NCI-H146 treated with DMSO at 0.1 percent for 48 hours (cell line): ENCODE measurements at regions not wholly inside any gene's neighbourhood (a gene's known extent, or its start where the extent isn't known, plus 50 kb on each side); places are given as distances from the start of the nearest gene placed in this dataset.
A peak's percentile ranks its signal among the peaks of the same experiment; 100 is the strongest.

Experiments used
- DNase-seq: peaks from one replicate; lab custom pipeline; 2025; ENCODE audit not compliant: unreplicated experiment; lab: John Stamatoyannopoulos, UW

DNA sequence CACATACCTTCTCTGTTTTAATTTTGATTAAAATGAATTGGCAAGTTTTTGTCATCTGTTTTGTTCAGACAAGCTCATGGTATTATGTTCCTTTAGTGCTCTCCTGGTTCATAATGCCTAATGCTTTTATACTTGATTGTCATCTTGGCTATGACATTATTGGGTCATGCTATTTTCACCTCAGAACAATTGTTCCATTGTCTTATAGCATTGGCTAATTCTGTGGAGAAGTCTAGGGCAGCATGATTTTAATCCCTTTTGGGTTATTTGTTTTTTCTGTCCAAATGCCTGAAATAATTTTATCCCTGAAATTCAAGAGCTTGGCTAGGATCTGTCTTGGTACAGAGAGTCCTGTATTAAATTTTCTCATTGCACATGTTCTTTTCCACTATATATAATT, 83.8 kb upstream of the CCDC85A start:
- DNase-seq = no peak

GRCh38 chr2:56100791-56101312, 82.9 kb upstream of the CCDC85A start:
- no peak for DNase-seq

DNA sequence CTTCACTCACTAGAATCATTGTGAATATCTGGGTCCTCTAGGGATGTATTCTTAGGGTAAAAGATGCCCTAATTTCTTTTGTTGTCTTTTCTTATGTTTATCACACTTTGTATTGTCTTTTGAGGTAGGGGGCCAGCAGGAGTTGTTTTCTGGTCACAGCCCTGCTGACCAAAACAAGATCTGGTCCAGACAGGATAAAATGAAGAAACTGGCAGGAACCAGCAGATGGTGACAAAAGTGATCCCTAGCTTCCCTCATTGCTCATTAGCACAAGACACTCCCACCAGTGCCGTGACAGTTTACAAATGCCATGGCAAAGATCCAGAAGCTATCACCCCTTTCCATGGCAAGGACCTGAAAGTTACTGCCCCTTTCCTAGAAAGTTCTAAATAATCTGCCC, 81.7 kb upstream of the CCDC85A start:
- DNase-seq = no peak

GRCh38 chr2:56102866-56103265, 80.9 kb upstream of the CCDC85A start:
- DNase-seq = no peak

GRCh38 chr2:56104962-56105361, 78.8 kb upstream of the CCDC85A start:
- DNase-seq = no peak

- DNase-seq = no peak
These were observed 76.1 kb upstream of the CCDC85A start for GRCh38 chr2:56107502-56108220.

DNA sequence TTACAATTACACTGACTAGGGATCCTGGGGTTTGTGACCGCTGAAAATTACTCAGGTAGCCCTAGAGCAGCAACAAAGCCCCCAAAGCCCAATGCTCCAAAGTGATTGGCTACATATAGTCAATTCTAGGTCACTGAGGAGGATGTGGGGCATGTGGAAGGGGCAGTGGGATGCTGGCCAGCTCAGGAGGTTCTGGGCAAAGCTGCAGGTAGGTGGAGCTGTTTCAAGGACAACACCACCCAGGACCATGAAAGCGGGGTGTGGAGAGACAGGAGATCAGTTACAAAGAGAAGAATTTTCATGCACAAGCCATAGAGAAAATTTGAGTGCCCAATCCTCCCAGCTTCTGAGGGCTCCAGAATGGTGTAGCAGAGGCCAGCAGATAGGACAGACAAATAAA, 75.0 kb upstream of the CCDC85A start:
- no peak for DNase-seq

- DNase-seq = no peak
These were observed 73.8 kb upstream of the CCDC85A start for GRCh38 chr2:56109994-56110393.

GRCh38 chr2:56113382-56113975, 70.3 kb upstream of the CCDC85A start:
- peak; percentile 39 for DNase-seq

DNA sequence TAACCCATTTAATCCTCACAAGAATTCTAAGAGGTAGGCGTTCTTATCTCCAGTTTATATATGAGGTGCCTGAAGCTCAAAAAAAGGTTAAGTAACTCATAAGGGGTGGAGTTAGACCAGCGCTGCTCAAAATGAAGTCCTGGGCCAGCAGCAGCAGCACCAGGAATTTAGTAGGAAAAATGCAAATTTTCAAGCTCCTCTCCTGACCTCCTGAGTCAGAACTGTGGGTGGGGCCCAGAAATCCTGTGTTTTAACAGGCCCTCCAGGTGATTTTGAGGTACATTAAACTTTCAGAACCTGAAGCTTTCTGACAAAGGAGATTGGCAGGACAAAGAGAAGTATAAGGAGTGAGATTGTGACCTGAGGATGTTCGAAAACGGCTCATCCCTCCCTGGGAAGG, 66.0 kb upstream of the CCDC85A start:
- DNase-seq = no peak

GRCh38 chr2:56118474-56118873, 65.3 kb upstream of the CCDC85A start:
- DNase-seq = no peak

DNA sequence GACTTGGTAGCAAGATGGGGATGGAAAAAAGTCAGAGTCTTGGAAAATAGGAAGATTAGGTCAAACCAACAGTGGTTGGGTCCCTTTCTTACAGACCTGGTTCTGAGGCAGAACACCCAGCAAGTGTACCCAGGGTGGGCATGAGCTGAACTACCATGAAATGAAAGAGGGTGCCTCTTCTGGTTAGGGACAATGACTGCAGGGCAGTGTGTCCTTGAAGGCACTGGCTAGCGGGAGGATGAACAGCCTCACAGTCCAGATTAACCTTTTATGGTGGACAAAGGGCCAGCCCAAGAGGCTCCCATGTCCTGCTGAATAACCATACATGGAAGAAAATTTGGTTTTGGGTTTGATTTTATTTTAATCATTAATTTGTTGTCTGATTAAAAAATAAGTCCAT, 61.8 kb upstream of the CCDC85A start:
- no peak for DNase-seq

DNA sequence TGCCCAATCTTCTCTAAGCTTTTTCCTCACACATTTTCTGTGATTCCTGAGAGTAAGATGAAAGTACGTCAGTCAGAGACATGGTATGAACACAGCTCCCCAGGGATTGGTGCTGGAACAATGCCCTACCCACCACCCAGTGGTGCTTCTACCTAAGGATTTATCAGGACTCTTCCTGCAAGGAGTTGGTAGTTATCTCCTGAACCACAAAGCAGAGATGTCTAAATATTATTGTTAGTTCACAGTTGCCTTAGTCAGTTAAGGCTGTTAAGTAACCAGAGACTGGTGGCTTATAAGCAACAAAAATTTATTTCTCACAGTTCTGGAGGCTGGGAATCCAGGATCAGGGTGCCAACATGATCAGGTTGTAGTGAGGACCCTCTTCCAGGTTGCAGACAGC, 60.3 kb upstream of the CCDC85A start:
- no peak for DNase-seq

DNA sequence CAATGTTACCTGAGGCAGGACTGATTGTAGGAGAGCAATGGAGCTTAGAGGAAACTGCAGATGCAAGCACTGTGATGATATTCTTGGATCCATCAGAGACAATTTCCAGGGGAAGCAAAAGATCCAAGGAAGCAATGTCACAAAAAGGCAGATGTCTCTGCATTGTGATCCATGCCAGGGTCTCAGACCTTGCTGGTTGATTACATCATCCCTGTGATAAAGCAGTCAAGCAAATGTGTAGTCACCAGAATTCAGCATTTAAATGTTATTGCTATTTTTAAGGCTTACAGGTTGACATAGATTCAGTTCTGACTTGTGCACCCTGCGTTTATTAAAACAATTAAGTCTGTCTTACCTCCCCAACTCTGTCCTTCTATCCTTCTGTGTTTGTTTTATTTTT, 56.8 kb upstream of the CCDC85A start:
- no peak for DNase-seq

DNA sequence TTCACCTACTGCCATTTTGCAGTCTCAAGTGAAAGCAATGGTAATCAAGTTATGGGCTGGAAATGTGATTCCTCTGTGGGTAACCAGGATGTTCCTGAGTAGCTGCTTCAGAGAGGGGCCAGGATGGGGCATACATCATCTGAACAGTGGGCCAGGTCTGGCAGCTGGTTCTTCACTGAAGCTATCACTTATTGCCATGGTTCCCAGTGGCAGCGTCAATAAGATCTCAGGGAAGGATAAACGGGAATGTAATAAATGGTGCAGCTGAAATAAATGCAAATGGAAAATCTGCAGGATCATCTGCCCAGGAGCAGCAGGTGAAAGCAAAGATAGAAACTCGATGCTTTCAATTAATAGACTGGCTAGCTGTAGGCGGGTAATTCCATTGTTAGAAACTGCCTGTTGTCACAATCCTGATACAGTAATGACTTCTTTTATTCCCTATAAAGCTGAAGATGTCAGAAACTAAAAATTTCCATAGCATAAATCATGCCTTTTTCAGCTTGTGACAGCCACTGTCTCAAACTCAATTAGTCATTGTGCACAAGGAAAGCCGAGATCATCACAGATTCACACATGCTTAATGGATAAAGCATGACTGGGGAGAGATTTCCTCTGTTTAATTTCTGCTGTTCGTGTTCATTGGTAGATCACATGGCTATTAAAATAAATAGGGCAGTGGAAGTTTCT, 56.2 kb upstream of the CCDC85A start:
- peak; percentile 99 for DNase-seq

DNA sequence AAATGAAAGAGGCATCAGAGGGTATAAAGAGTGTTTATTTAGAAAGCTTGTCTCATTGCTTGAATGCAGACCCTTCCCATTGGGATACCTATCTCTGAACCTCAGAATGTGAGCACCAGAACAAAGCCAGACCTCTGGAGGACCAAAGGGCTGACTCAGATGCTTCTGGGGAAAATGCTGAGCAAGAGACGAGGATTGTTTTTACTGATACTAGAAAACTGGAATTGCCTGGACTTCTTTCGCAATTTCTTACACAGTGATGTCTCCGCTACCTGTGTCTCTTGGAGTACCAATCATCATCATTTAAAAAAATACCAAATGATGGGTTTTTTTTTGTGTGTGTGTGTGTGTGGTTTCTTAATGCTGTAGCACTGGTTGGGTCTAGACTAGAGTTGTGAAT, 55.6 kb upstream of the CCDC85A start:
- DNase-seq = no peak

GRCh38 chr2:56130463-56131070, 53.2 kb upstream of the CCDC85A start:
- DNase-seq = peak; percentile 26

- peak; percentile 73 for DNase-seq
These were observed 51.7 kb upstream of the CCDC85A start for GRCh38 chr2:56132138-56132537.

- no peak for DNase-seq
These were observed 50.3 kb upstream of the CCDC85A start for GRCh38 chr2:56133441-56133840.

GRCh38 chr2:56133931-56134629, 49.7 kb upstream of the CCDC85A start:
- no peak for DNase-seq
